Loucy (cell line): ENCODE measurements at regions not wholly inside any gene's neighbourhood (a gene's known extent, or its start where the extent isn't known, plus 50 kb on each side); places are given as distances from the start of the nearest gene placed in this dataset.

Experiments
- H2AFZ ChIP-seq: fragments of 200-600 bp; sonication (generic); 2 replicates; pipeline ENCODE4 v1.6.0; 2016; ENCODE audit warnings: antibody characterized with exemption, mild to moderate bottlenecking, low read length, moderate library complexity
- H3F3A ChIP-seq: fragments of 200-600 bp; 2 replicates; pipeline ENCODE4 v1.6.0; 2016; ENCODE audit warnings: antibody characterized with exemption, low read depth, mild to moderate bottlenecking
- H3K27me3 ChIP-seq: fragments of 200-600 bp; sonication (generic); 2 replicates; pipeline ENCODE4 v1.6.1; 2014; ENCODE audit warnings: low read length, mild to moderate bottlenecking; ENCODE audit not compliant: insufficient read depth, poor library complexity, severe bottlenecking
- H3K36me3 ChIP-seq: fragments of 200-600 bp; sonication (generic); 2 replicates; pipeline ENCODE4 v1.6.1; 2016; ENCODE audit warnings: low read length; ENCODE audit not compliant: insufficient read depth
- H3K4me1 ChIP-seq: fragments of 200-600 bp; sonication (generic); 2 replicates; pipeline ENCODE4 v1.5.1; 2014; ENCODE audit warnings: low read length, mild to moderate bottlenecking; ENCODE audit not compliant: insufficient read depth, poor library complexity, severe bottlenecking
- H3K4me2 ChIP-seq: fragments of 200-600 bp; sonication (generic); 2 replicates; pipeline ENCODE4 v1.6.0; 2014; ENCODE audit warnings: antibody characterized with exemption, low read length, low read depth, mild to moderate bottlenecking; ENCODE audit not compliant: poor library complexity, severe bottlenecking
- H3K4me3 ChIP-seq: fragments of 200-600 bp; sonication (generic); 2 replicates; pipeline ENCODE4 v1.5.1; 2014; ENCODE audit warnings: low read length, mild to moderate bottlenecking, mixed read lengths; ENCODE audit not compliant: poor library complexity, severe bottlenecking
- H3K79me2 ChIP-seq: fragments of 200-600 bp; sonication (generic); 2 replicates; pipeline ENCODE4 v1.6.1; 2014; ENCODE audit warnings: low read length; ENCODE audit not compliant: insufficient read depth
- H3K9ac ChIP-seq: fragments of 200-600 bp; sonication (generic); 2 replicates; pipeline ENCODE4 v1.6.0; 2014; ENCODE audit warnings: mild to moderate bottlenecking, low read depth, low read length, moderate library complexity; ENCODE audit not compliant: poor library complexity, severe bottlenecking
- H3K9me2 ChIP-seq: fragments of 200-600 bp; sonication (generic); replicated peaks from 2 replicates; pipeline ENCODE4 v1.6.1; 2016; ENCODE audit warnings: low read depth, low read length, mixed read lengths
- H3K9me3 ChIP-seq: fragments of 200-600 bp; sonication (generic); 2 replicates; pipeline ENCODE4 v1.6.1; 2014; ENCODE audit warnings: mild to moderate bottlenecking, antibody characterized with exemption, low read length, low read depth; ENCODE audit not compliant: insufficient read depth
- H4K20me1 ChIP-seq: fragments of 200-600 bp; sonication (generic); 2 replicates; pipeline ENCODE4 v1.6.0; 2014; ENCODE audit warnings: antibody characterized with exemption, low read length, mild to moderate bottlenecking; ENCODE audit not compliant: insufficient read depth, poor library complexity, severe bottlenecking
- CTCF ChIP-seq: fragments of 200-600 bp; sonication (generic); conservative IDR thresholded peaks from 2 replicates; pipeline ENCODE4 v1.5.1; 2014; ENCODE audit warnings: mild to moderate bottlenecking, antibody characterized with exemption, low read length
- EZH2phosphoT487 ChIP-seq: fragments of 200-600 bp; IDR thresholded peaks from 2 replicates; pipeline ENCODE4 v1.6.1; 2018; ENCODE audit warnings: antibody characterized with exemption, mild to moderate bottlenecking, moderate library complexity, borderline replicate concordance

DNA sequence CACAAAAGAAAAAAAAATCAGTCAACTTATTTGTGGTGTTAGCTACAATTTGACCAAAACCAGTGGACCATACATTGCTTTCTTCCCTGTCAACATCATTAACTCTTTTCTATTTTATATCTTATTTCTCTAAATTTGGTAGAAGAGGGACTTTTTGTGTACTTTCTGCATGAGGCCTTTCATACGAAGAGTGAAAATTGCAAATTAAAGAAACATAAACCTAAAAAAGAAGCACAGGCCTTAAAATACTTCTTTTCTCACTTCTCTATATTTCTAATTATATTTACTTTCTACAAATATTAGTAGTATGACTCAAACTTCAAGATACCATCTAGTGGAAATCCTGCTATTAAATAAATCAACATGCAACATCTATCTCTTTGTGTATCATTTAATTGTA lies 1073.4 kb upstream of the ZEB2 start:
- H3K9me3 ChIP-seq, result no peaks in the 10 kb centered on the region
- H3K36me3 ChIP-seq, result no peaks in the 10 kb centered on the region
- no peaks in the 10 kb centered on the region for H3K9me2 ChIP-seq
- no peaks in the 10 kb centered on the region for H3K27me3 ChIP-seq
- TF ChIP-seq EZH2phosphoT487, result no peak
- TF ChIP-seq CTCF, result no peak
- no peak overlapping the region for H3K4me2 ChIP-seq
- H3K4me1 ChIP-seq, result no peaks in the 10 kb centered on the region
- H3K9ac ChIP-seq, result no peak overlapping the region
- H2AFZ ChIP-seq, result no peak overlapping the region
- H3K4me3 ChIP-seq, result no peak overlapping the region
- H3F3A ChIP-seq, result no peaks in the 10 kb centered on the region
- no peaks in the 10 kb centered on the region for H3K79me2 ChIP-seq
- H4K20me1 ChIP-seq, result no peaks in the 10 kb centered on the region

- no peak overlapping the region for H2AFZ ChIP-seq
Observed at GRCh38 chr2:145592361-145592760, 1072.4 kb upstream of the ZEB2 start.

GRCh38 chr2:145591109-145591809 lies 1071.3 kb upstream of the ZEB2 start:
- no peaks in the 10 kb centered on the region for H3K27me3 ChIP-seq
- H4K20me1 ChIP-seq, result no peaks in the 10 kb centered on the region
- no peaks in the 10 kb centered on the region for H3K4me1 ChIP-seq
- TF ChIP-seq CTCF (no peak), EZH2phosphoT487 (no peak)
- no peak overlapping the region for H3K9ac ChIP-seq
- H2AFZ ChIP-seq, result no peak overlapping the region
- H3K9me3 ChIP-seq, result no peaks in the 10 kb centered on the region
- H3K4me2 ChIP-seq, result no peak overlapping the region
- no peaks in the 10 kb centered on the region for H3K36me3 ChIP-seq
- H3K79me2 ChIP-seq, result no peaks in the 10 kb centered on the region
- H3K4me3 ChIP-seq, result no peak overlapping the region
- H3F3A ChIP-seq, result no peaks in the 10 kb centered on the region
- H3K9me2 ChIP-seq, result no peaks in the 10 kb centered on the region

More at GRCh38 chr2:145592361-145592760, 1072.4 kb upstream of the ZEB2 start:
- no peaks in the 10 kb centered on the region for H3K9me3 ChIP-seq
- H3F3A ChIP-seq, result no peaks in the 10 kb centered on the region
- TF ChIP-seq EZH2phosphoT487 (no peak), CTCF (no peak)
- no peaks in the 10 kb centered on the region for H3K36me3 ChIP-seq
- no peaks in the 10 kb centered on the region for H3K4me1 ChIP-seq
- H3K4me3 ChIP-seq, result no peak overlapping the region
- no peaks in the 10 kb centered on the region for H4K20me1 ChIP-seq
- H3K79me2 ChIP-seq, result no peaks in the 10 kb centered on the region
- H3K9ac ChIP-seq, result no peak overlapping the region
- no peaks in the 10 kb centered on the region for H3K27me3 ChIP-seq
- H3K9me2 ChIP-seq, result no peaks in the 10 kb centered on the region
- no peak overlapping the region for H3K4me2 ChIP-seq
